Mesenchymal stem cell (in vitro differentiated cells and primary cell): ENCODE measurements at regions not wholly inside any gene's neighbourhood (a gene's known extent, or its start where the extent isn't known, plus 50 kb on each side); places are given as distances from the start of the nearest gene placed in this dataset.

Experiments
- DNase-seq: peaks from one replicate; pipeline ENCODE4 v3.0.0-alpha.2; 2013
- H2AFZ ChIP-seq: one replicate; pipeline ENCODE4 v1.6.1; 2013; ENCODE audit warnings: low read depth, mild to moderate bottlenecking, control low read depth, inconsistent platforms, low read length, moderate library complexity
- H2AK5ac ChIP-seq: 2 replicates; pipeline ENCODE4 v1.6.1; 2013; ENCODE audit warnings: low read length, moderate library complexity, mild to moderate bottlenecking, inconsistent platforms; ENCODE audit not compliant: severe bottlenecking
- H2BK120ac ChIP-seq: one replicate; pipeline ENCODE4 v1.6.1; 2013; ENCODE audit warnings: low read depth, mild to moderate bottlenecking, inconsistent platforms, low read length, moderate library complexity
- H2BK12ac ChIP-seq, 2 experiments: one replicate each; pipeline ENCODE4 v1.6.1; 2013; ENCODE audit warnings: inconsistent platforms in 2 of 2, low read length in 2 of 2, mild to moderate bottlenecking in 2 of 2, moderate library complexity in 2 of 2, control low read depth in 1 of 2
- H2BK15ac ChIP-seq: one replicate; pipeline ENCODE4 v1.6.1; 2013; ENCODE audit warnings: mild to moderate bottlenecking, low read depth, inconsistent platforms; ENCODE audit not compliant: poor library complexity, severe bottlenecking
- H2BK5ac ChIP-seq: 2 replicates; pipeline ENCODE4 v1.6.1; 2013; ENCODE audit warnings: low read depth, mild to moderate bottlenecking, low read length, control low read depth, inconsistent platforms; ENCODE audit not compliant: poor library complexity, severe bottlenecking
- H3K14ac ChIP-seq, 2 experiments: one replicate each; pipeline ENCODE4 v1.6.1; 2013; ENCODE audit warnings: inconsistent platforms in 2 of 2, low read length in 2 of 2, control low read depth in 1 of 2, mild to moderate bottlenecking in 1 of 2, moderate library complexity in 1 of 2
- H3K18ac ChIP-seq, 2 experiments: one replicate each; pipeline ENCODE4 v1.6.1; 2013; ENCODE audit warnings: inconsistent platforms in 2 of 2, low read length in 2 of 2, control low read depth in 1 of 2, low read depth in 1 of 2, mild to moderate bottlenecking in 1 of 2
- H3K23ac ChIP-seq, 2 experiments: one replicate each; pipeline ENCODE4 v1.6.1; 2013; ENCODE audit warnings: inconsistent platforms in 2 of 2, low read length in 2 of 2, mild to moderate bottlenecking in 2 of 2, moderate library complexity in 2 of 2, control low read depth in 1 of 2
- H3K27ac ChIP-seq: 2 replicates; pipeline ENCODE4 v1.5.1; 2013; ENCODE audit warnings: mild to moderate bottlenecking, moderate library complexity, low read length, control low read depth, inconsistent platforms; ENCODE audit not compliant: poor library complexity, severe bottlenecking
- H3K27me3 ChIP-seq, 2 experiments: 2 replicates each; pipeline versions ENCODE4 v1.6.1 to v1.7.0; 2013; ENCODE audit warnings: low read length in 2 of 2, mild to moderate bottlenecking in 2 of 2, moderate library complexity in 2 of 2, control low read depth in 1 of 2, inconsistent platforms in 1 of 2; ENCODE audit not compliant: control insufficient read depth in 1 of 2, insufficient read depth in 1 of 2
- H3K36me3 ChIP-seq, 2 experiments: 2 replicates each; pipeline versions ENCODE4 v1.6.1 to v1.7.0; 2013; ENCODE audit warnings: low read length in 2 of 2, control low read depth in 1 of 2, inconsistent platforms in 1 of 2, low read depth in 1 of 2, mild to moderate bottlenecking in 1 of 2; ENCODE audit not compliant: insufficient read depth in 2 of 2, control insufficient read depth in 1 of 2
- H3K4ac ChIP-seq, 2 experiments: one replicate each; pipeline ENCODE4 v1.6.1; 2013; ENCODE audit warnings: inconsistent platforms in 2 of 2, low read length in 2 of 2, mild to moderate bottlenecking in 2 of 2, moderate library complexity in 2 of 2, control low read depth in 1 of 2, low read depth in 1 of 2
- H3K4me1 ChIP-seq: 2 replicates; pipeline ENCODE4 v1.6.1; 2013; ENCODE audit warnings: low read depth, low read length, control low read depth; ENCODE audit not compliant: control insufficient read depth, insufficient read depth
- H3K4me2 ChIP-seq: 2 replicates; pipeline ENCODE4 v1.6.1; 2013; ENCODE audit warnings: low read length, mild to moderate bottlenecking, inconsistent platforms; ENCODE audit not compliant: poor library complexity, severe bottlenecking
- H3K4me3 ChIP-seq, 2 experiments: 2 replicates each; pipeline versions ENCODE4 v1.5.1 to v1.7.0; 2013; ENCODE audit warnings: low read length in 2 of 2, mild to moderate bottlenecking in 2 of 2, control low read depth in 1 of 2, low read depth in 1 of 2; ENCODE audit not compliant: insufficient read depth in 1 of 2
- H3K79me1 ChIP-seq: replicated peaks from 2 replicates; pipeline ENCODE4 v1.6.1; 2013; ENCODE audit warnings: mild to moderate bottlenecking, control low read depth, low read length, inconsistent platforms; ENCODE audit not compliant: poor library complexity, severe bottlenecking
- H3K9ac ChIP-seq: 2 replicates; pipeline ENCODE4 v1.7.0; 2013; ENCODE audit warnings: mild to moderate bottlenecking, low read length, moderate library complexity
- H3K9me3 ChIP-seq: 2 replicates; pipeline ENCODE4 v1.7.0; 2013; ENCODE audit warnings: mild to moderate bottlenecking, low read length; ENCODE audit not compliant: control insufficient read depth
- H4K8ac ChIP-seq: one replicate; pipeline ENCODE4 v1.6.1; 2013; ENCODE audit warnings: inconsistent platforms, mild to moderate bottlenecking, low read length, moderate library complexity
- H4K91ac ChIP-seq: one replicate; pipeline ENCODE4 v1.6.1; 2013; ENCODE audit warnings: mild to moderate bottlenecking, low read length, inconsistent platforms
- WGBS: methylation state at CpG from one replicate; pipeline ENCODE4 v1.1.7; 2013; ENCODE audit warnings: mixed read lengths; 5-methylcytosine and 5-hydroxymethylcytosine counted together

GRCh38 chr1:58841455-58841854, 57.6 kb upstream of the JUN start:
- Histone ChIP-seq H3K23ac (no peak overlapping the region), H3K36me3 (no peaks in the 10 kb centered on the region), H2BK15ac (no peak overlapping the region), H2BK120ac (no peak overlapping the region), H4K8ac (no peak overlapping the region), H2AFZ (no peak overlapping the region), H2AK5ac (peak overlapping the region; percentile 2), H4K91ac (peak overlapping the region; percentile 4), H3K4me1 (no peaks in the 10 kb centered on the region), H3K18ac (no peak overlapping the region), H3K27ac (no peak overlapping the region), H3K79me1 (no peaks in the 10 kb centered on the region), H3K4me3 (no peak overlapping the region), H3K9ac (no peak overlapping the region), H3K4ac (no peak overlapping the region), H2BK12ac (no peak overlapping the region), H2BK5ac (no peak overlapping the region), H3K9me3 (no peaks in the 10 kb centered on the region), H3K4me2 (no peak overlapping the region), H3K14ac (no peak overlapping the region), H3K27me3 (no peaks in the 10 kb centered on the region)
- DNase-seq, result no peak
- 65% methylated on average over 2 of the region's 3 CpGs for WGBS

- Histone ChIP-seq H2BK12ac (no peak overlapping the region), H2AK5ac (no peak overlapping the region), H3K9ac (no peak overlapping the region), H2AFZ (no peak overlapping the region), H3K36me3 (no peaks in the 10 kb centered on the region), H3K27me3 (no peaks in the 10 kb centered on the region), H2BK120ac (no peak overlapping the region), H3K27ac (no peak overlapping the region), H3K4ac (no peak overlapping the region), H4K91ac (no peak overlapping the region), H2BK15ac (no peak overlapping the region), H4K8ac (no peak overlapping the region), H3K23ac (no peak overlapping the region), H3K9me3 (no peaks in the 10 kb centered on the region), H3K4me3 (no peak overlapping the region), H3K14ac (no peak overlapping the region), H2BK5ac (no peak overlapping the region), H3K4me2 (no peak overlapping the region), H3K18ac (no peak overlapping the region), H3K4me1 (no peaks in the 10 kb centered on the region), H3K79me1 (no peaks in the 10 kb centered on the region)
- DNase-seq, result no peak
- WGBS, result 92% methylated on average over 2 of the region's 2 CpGs
Observed at GRCh38 chr1:58842941-58843340, 59.1 kb upstream of the JUN start.

GRCh38 chr1:58844176-58844575, 60.3 kb upstream of the JUN start:
- Histone ChIP-seq H3K9ac (no peak overlapping the region), H2AK5ac (no peak overlapping the region), H3K27me3 (no peaks in the 10 kb centered on the region), H3K4ac (no peak overlapping the region), H3K79me1 (no peaks in the 10 kb centered on the region), H2BK15ac (no peak overlapping the region), H3K4me3 (no peak overlapping the region), H3K4me1 (peaks cover 2% of the 10 kb centered on the region), H3K23ac (no peak overlapping the region), H3K9me3 (no peaks in the 10 kb centered on the region), H3K18ac (no peak overlapping the region), H2BK12ac (no peak overlapping the region), H3K14ac (no peak overlapping the region), H2AFZ (no peak overlapping the region), H2BK120ac (no peak overlapping the region), H3K27ac (peak overlapping the region; percentile 41), H4K91ac (no peak overlapping the region), H3K36me3 (no peaks in the 10 kb centered on the region), H2BK5ac (no peak overlapping the region), H3K4me2 (no peak overlapping the region), H4K8ac (no peak overlapping the region)
- 86% methylated on average over 1 of the region's 1 CpG for WGBS
- DNase-seq, result no peak

GRCh38 chr1:58845942-58846341, 62.1 kb upstream of the JUN start:
- no peak overlapping the region for H4K91ac ChIP-seq
- peak overlapping the region; percentile 97 for H2AK5ac ChIP-seq
- no peak overlapping the region for H4K8ac ChIP-seq
- H3K4ac ChIP-seq, result no peak overlapping the region
- 99% methylated on average over 4 of the region's 4 CpGs for WGBS
- no peaks in the 10 kb centered on the region for H3K36me3 ChIP-seq
- no peak overlapping the region for H3K18ac ChIP-seq
- H3K27ac ChIP-seq, result no peak overlapping the region
- peaks cover 2% of the 10 kb centered on the region for H3K4me1 ChIP-seq
- no peaks in the 10 kb centered on the region for H3K9me3 ChIP-seq
- no peak overlapping the region for H2AFZ ChIP-seq
- no peak overlapping the region for H3K23ac ChIP-seq
- peak overlapping the region in 1 of 2 experiments; percentile 85 for H2BK12ac ChIP-seq
- no peak for DNase-seq
- no peak overlapping the region for H3K14ac ChIP-seq
- H2BK15ac ChIP-seq, result no peak overlapping the region
- no peaks in the 10 kb centered on the region for H3K27me3 ChIP-seq
- H3K4me3 ChIP-seq, result no peak overlapping the region
- H3K79me1 ChIP-seq, result no peaks in the 10 kb centered on the region
- H3K4me2 ChIP-seq, result no peak overlapping the region
- no peak overlapping the region for H2BK120ac ChIP-seq
- H2BK5ac ChIP-seq, result no peak overlapping the region
- no peak overlapping the region for H3K9ac ChIP-seq
